ENCODE measurements at regions not wholly inside any gene's neighbourhood (a gene's known extent, or its start where the extent isn't known, plus 50 kb on each side); places are given as distances from the start of the nearest gene placed in this dataset.

DNA sequence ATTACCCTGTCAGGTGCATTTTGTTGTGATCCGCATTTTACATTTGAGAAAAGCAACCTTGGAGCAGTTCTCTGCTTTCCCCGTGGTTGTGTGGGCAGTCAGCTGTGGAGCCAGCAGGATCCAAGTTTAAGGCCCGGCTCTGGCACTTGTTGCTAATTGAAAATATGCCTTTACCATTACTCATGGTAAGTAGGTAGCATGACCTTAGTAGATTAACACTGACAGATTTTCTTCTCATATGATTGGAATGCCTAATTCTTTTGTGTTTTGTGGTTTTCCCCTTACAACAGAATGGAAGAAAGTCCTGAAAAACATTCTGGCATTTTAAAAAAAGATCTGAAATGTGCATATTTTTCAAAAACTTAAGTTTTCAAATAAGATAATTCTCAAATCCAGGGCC lies 246.5 kb upstream of the LRRN1 start:
- TF ChIP-seq POLR2AphosphoS5 (IDR thresholded peaks at IDR 0.05; ENCODE audit: borderline replicate concordance, low read depth, low read length) (no peak), FOXP2 (optimal IDR thresholded peaks at IDR 0.05; ENCODE audit: control extremely low read depth, extremely low read length, insufficient read depth) (no peak), EZH2 (IDR thresholded peaks at IDR 0.05) (no peak)

Data from SK-N-MC (cell line).